Astrocyte of the spinal cord (primary cell): ENCODE measurements at regions not wholly inside any gene's neighbourhood (a gene's known extent, or its start where the extent isn't known, plus 50 kb on each side); places are given as distances from the start of the nearest gene placed in this dataset.

ENCODE experiments used
- DNase-seq: peaks from one replicate; pipeline ENCODE4 v3.0.0; 2011; ENCODE audit warnings: low read depth, low spot score
- H3K4me3 ChIP-seq: 2 replicates; pipeline ENCODE4 v1.5.1; 2011; ENCODE audit warnings: low read depth, mild to moderate bottlenecking, low read length, moderate library complexity
- in situ Hi-C: cut with HindIII; loops from 2 replicates; pipeline ENCODE4 v1.10.0; 2017; ENCODE audit warnings: low sequenced_read_pairs
- TF ChIP-seq, protein P1 (sequence below): IDR thresholded peaks from 2 replicates; pipeline ENCODE4 v1.5.1; 2012; ENCODE audit warnings: low read depth, mild to moderate bottlenecking, low read length, inconsistent platforms

GRCh38 chr1:58075188-58075578, 471.3 kb downstream of the OMA1 start:
- in situ Hi-C loops = no loop called here

DNA sequence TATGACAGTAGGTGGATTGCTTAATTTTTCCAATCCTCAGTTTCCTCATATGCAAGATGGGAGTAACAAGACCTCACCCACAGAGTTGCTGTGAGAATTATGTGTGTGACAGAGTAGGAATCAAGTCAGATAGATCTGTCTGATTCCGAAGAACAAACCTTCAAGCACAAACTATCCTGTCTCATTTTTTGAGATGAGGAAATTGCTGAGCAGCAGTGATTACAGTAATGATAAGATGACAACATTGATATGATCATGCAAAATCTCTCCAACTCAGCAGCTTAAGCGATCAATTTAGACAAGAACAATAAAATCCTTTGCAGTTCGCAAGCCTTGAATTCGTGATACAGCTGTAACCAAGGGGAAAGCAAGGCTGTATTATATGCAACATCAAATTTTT, 474.1 kb downstream of the OMA1 start:
- TF ChIP-seq, protein P1, sequence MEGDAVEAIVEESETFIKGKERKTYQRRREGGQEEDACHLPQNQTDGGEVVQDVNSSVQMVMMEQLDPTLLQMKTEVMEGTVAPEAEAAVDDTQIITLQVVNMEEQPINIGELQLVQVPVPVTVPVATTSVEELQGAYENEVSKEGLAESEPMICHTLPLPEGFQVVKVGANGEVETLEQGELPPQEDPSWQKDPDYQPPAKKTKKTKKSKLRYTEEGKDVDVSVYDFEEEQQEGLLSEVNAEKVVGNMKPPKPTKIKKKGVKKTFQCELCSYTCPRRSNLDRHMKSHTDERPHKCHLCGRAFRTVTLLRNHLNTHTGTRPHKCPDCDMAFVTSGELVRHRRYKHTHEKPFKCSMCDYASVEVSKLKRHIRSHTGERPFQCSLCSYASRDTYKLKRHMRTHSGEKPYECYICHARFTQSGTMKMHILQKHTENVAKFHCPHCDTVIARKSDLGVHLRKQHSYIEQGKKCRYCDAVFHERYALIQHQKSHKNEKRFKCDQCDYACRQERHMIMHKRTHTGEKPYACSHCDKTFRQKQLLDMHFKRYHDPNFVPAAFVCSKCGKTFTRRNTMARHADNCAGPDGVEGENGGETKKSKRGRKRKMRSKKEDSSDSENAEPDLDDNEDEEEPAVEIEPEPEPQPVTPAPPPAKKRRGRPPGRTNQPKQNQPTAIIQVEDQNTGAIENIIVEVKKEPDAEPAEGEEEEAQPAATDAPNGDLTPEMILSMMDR = no peak
- no peak overlapping the region for H3K4me3 ChIP-seq
- in situ Hi-C loops = no loop called here
- DNase-seq = no peak

More at GRCh38 chr1:58075188-58075578, 471.3 kb downstream of the OMA1 start:
- H3K4me3 ChIP-seq = no peak overlapping the region
- no peak for DNase-seq
- TF ChIP-seq, protein P1 = no peak

DNA sequence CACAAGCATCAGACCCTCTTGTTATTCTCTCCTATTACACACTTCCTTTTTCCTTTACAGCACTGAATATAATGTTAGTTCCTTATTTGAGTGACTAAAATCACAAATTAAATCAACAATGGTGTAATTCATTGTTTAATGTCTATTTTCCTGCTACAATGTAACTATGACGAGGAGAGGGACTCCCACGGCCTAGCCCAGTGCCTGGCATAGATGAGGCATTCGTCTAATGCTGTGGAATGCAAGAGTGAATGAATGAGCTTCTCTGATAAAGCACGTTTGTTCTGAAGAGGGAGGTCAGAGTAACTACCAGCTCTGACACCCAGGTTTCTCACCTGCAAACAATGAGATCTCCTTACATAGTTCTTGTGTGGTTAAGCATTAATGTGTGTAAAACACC, 479.4 kb downstream of the OMA1 start:
- no peak overlapping the region for H3K4me3 ChIP-seq
- no peak for DNase-seq
- in situ Hi-C loops = no loop called here
- TF ChIP-seq, protein P1 = no peak

DNA sequence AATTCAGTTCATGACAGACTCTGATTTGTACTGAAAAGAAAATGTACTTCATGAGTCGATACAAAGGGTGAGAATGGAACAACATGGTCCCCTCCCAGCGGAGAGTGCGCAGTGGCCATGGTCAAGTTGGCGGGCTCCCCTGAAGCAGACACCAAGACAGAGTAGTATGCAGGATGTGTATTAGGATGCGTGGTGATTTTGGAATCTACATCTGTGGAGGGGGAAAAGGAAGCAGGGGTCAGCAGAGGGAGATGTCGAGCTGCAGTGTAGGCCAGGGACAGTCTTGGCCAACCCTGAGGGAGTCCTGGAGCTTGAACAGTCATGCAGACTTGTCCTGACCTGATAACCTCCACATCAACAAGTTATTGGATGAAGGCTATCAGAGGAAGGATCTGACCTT, 481.0 kb downstream of the OMA1 start:
- DNase-seq = no peak
- no peak overlapping the region for H3K4me3 ChIP-seq
- TF ChIP-seq, protein P1 = no peak
- in situ Hi-C loops = no loop called here

DNA sequence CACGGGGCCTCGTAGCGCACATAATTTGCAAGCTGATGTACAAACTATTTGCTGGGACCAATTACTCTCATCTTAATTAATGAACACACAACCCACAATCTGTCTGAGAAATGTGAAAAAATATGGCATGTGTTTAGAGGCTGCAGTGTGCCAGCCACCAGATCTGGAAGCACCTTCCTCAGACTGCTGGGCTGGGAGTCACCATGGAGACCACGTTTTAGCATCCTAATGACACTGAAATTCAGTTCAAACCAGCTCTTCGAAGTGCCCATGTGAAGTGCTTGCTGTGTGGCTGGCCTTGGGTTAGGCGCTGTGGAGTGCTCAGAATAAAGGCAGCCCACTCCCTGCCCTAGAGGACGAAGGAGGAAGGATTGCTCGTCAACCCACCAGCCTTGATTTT, 482.4 kb downstream of the OMA1 start:
- TF ChIP-seq, protein P1 = no peak
- DNase-seq = no peak
- in situ Hi-C loops = no loop called here
- no peak overlapping the region for H3K4me3 ChIP-seq

GRCh38 chr1:58063095-58063494, 483.4 kb downstream of the OMA1 start:
- no peak for DNase-seq
- TF ChIP-seq, protein P1 = no peak
- no peak overlapping the region for H3K4me3 ChIP-seq
- in situ Hi-C loops = no loop called here

- in situ Hi-C loops = no loop called here
- TF ChIP-seq, protein P1 = no peak
- H3K4me3 ChIP-seq = no peak overlapping the region
- DNase-seq = no peak
Measured at GRCh38 chr1:58062635-58063034, 483.9 kb downstream of the OMA1 start.
